Activated naive CD8-positive, alpha-beta T cell treated with anti-CD3 and anti-CD28 coated beads, Interleukin-2, amount 50 U/mL, for 24 hours (primary cell): ENCODE measurements at regions not wholly inside any gene's neighbourhood (a gene's known extent, or its start where the extent isn't known, plus 50 kb on each side); places are given as distances from the start of the nearest gene placed in this dataset.
"Not testable (repeated sequence)": the region's sequence is repeated elsewhere in the genome, so short reads cannot be mapped to it uniquely, and the experiment has no call there.

Experiments
- ATAC-seq: fragments of 150-1000 bp; cut with Tn5 transposase; one replicate; pipeline ENCODE4 v1.10.0; 2021
- DNase-seq: peaks from one replicate; pipeline ENCODE4 v3.0.0; 2021
- H3K27ac Mint-ChIP-seq: one replicate; pipeline ENCODE4 v1.8.0; 2021; ENCODE audit warnings: mild to moderate bottlenecking, mixed read lengths
- H3K27me3 Mint-ChIP-seq: one replicate; pipeline ENCODE4 v1.8.0; 2021; ENCODE audit warnings: mixed read lengths
- H3K36me3 Mint-ChIP-seq: one replicate; pipeline ENCODE4 v1.8.0; 2021; ENCODE audit warnings: low read depth, mixed read lengths
- H3K4me1 Mint-ChIP-seq: one replicate; pipeline ENCODE4 v1.8.0; 2021; ENCODE audit warnings: mixed read lengths
- H3K4me3 Mint-ChIP-seq: one replicate; pipeline ENCODE4 v1.8.0; 2021; ENCODE audit warnings: mild to moderate bottlenecking, moderate library complexity, mixed read lengths
- H3K9me3 Mint-ChIP-seq: one replicate; pipeline ENCODE4 v1.8.0; 2021; ENCODE audit warnings: mixed read lengths

DNA sequence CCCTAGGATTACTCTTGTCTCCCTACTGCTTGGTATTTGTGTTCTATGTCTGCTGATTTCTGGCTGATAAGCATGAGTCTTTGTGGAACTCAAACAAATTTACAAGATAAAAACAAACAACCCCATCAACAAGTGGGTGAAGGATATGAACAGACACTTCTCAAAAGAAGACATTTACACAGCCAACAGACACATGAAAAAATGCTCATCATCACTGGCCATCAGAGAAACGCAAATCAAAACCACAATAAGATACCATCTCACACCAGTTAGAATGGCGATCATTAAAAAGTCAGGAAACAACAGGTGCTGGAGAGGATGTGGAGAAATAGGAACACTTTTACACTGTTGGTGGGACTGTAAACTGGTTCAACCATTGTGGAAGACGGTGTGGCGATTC lies 81.5 kb upstream of the GAS1 start:
- H3K36me3 Mint-ChIP-seq, ATAC-seq, H3K27me3 Mint-ChIP-seq, H3K4me3 Mint-ChIP-seq, H3K9me3 Mint-ChIP-seq, H3K4me1 Mint-ChIP-seq, H3K27ac Mint-ChIP-seq, DNase-seq: not testable (repeated sequence)

DNA sequence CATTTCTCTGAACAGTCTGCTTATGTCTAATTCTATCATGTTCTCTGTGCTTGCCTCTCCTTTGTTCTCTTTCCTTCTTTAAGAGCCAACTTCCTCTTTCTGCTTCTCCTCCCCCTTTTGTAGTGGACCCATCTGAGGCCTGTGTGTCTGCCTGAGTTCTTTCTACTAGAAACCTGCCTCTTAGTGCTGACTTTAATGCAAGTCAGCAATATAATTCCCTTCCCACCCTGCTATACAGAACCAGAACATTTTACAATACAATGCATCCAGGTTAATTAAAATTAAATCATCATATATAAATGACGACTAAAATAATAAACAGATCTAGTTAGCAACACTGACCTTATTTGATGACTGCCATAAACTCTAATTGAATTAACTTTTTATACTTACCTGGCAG lies 82.6 kb upstream of the GAS1 start:
- Mint-ChIP-seq H3K9me3 (peaks cover 7% of the 10 kb centered on the region), H3K4me1 (no peaks in the 10 kb centered on the region), H3K27me3 (peaks cover 13% of the 10 kb centered on the region), H3K4me3 (no peak overlapping the region), H3K27ac (no peak overlapping the region), H3K36me3 (no peaks in the 10 kb centered on the region)
- ATAC-seq (no peak), DNase-seq (no peak)

DNA sequence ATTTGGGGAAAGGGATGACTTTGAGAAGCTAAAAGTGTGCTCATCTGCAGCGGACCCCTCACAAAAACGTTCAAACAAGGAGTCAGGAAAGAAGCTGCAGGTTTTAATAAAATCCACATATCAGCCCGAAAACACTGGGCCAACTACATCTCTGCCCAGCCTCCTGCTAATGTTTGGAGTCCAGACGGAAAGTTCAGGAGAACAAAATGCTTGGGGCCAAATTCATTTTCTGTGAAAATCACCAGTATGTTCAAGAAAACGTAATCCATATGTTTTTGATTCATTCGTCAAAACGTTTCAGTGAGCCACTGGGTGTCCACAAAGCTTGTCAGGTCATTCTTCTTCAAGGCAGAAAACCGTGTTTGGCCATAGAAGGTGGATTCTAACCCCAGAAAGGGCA lies 87.5 kb upstream of the GAS1 start:
- ATAC-seq (no peak), DNase-seq (no peak)
- Mint-ChIP-seq H3K4me3 (no peak overlapping the region), H3K27me3 (peaks cover 6% of the 10 kb centered on the region), H3K36me3 (no peaks in the 10 kb centered on the region), H3K4me1 (peaks cover 2% of the 10 kb centered on the region), H3K9me3 (no peaks in the 10 kb centered on the region), H3K27ac (no peak overlapping the region)

DNA sequence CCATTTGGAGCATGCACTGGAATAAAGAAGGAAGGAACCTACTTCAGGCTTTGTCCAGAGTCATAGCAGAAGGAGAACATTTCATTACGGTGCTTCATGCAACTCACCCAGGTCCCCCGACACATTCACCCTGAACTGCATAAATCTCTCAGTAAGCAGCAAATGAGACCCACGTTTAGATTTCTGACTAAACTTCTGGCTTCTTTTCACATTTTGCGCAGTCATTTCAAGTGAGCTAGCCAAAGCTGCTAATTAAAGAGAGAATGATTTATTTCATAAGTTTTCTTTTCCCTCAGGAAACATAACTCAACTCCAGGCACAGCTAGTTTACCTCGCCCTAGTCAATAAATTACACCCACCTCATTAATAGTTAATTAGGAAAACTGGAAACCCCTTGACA lies 88.6 kb upstream of the GAS1 start:
- Mint-ChIP-seq H3K4me3 (no peak overlapping the region), H3K9me3 (no peaks in the 10 kb centered on the region), H3K4me1 (peaks cover 8% of the 10 kb centered on the region), H3K36me3 (no peaks in the 10 kb centered on the region), H3K27me3 (peaks cover 6% of the 10 kb centered on the region), H3K27ac (no peak overlapping the region)
- DNase-seq (no peak), ATAC-seq (no peak)

- peaks cover 5% of the 10 kb centered on the region for H3K9me3 Mint-ChIP-seq
- no peak overlapping the region for H3K4me3 Mint-ChIP-seq
- ATAC-seq (no peak), DNase-seq (no peak)
- H3K4me1 Mint-ChIP-seq: peaks cover 8% of the 10 kb centered on the region
- no peaks in the 10 kb centered on the region for H3K36me3 Mint-ChIP-seq
- H3K27ac Mint-ChIP-seq: no peak overlapping the region
- peaks cover 9% of the 10 kb centered on the region for H3K27me3 Mint-ChIP-seq
These were observed 89.2 kb upstream of the GAS1 start for GRCh38 chr9:87036506-87036905.

DNA sequence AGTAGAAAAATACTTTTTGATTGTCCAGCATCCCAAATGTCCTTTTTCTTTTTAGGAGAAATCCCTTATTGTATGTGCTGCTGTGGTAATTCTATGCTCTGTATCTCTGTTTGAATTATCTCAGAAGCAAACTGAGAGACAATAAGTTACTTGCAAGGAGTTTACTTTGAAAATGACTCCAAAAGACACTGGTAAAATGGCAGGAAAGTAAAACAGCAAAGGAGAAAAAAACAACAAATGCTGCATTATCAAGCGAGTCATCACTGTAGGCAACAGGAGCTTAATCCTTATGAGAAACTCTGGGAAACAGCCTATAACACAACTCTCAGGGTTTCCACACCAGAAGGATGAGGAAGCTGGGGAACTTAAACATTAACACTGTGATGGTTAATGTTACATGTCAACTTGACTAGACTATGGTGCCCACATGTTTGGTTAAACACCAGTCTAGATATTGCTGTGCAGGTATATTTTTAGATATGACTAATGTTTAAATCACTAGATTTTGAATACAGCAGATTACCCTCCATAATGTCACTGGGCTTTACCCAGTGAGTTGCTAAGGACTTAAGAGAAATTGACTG lies 92.6 kb upstream of the GAS1 start:
- H3K27me3 Mint-ChIP-seq: peaks cover 5% of the 10 kb centered on the region
- H3K4me3 Mint-ChIP-seq: no peak overlapping the region
- H3K27ac Mint-ChIP-seq: no peak overlapping the region
- H3K4me1 Mint-ChIP-seq: peaks cover 8% of the 10 kb centered on the region
- DNase-seq (no peak), ATAC-seq (peak; percentile 76)
- no peaks in the 10 kb centered on the region for H3K36me3 Mint-ChIP-seq
- H3K9me3 Mint-ChIP-seq: peaks cover 8% of the 10 kb centered on the region

- peaks cover 8% of the 10 kb centered on the region for H3K9me3 Mint-ChIP-seq
- no peak overlapping the region for H3K27ac Mint-ChIP-seq
- peaks cover 8% of the 10 kb centered on the region for H3K4me1 Mint-ChIP-seq
- H3K27me3 Mint-ChIP-seq: peaks cover 5% of the 10 kb centered on the region
- no peak overlapping the region for H3K4me3 Mint-ChIP-seq
- H3K36me3 Mint-ChIP-seq: no peaks in the 10 kb centered on the region
- DNase-seq (no peak), ATAC-seq (peak; percentile 24)
These were observed 93.2 kb upstream of the GAS1 start for GRCh38 chr9:87040410-87041009.

DNA sequence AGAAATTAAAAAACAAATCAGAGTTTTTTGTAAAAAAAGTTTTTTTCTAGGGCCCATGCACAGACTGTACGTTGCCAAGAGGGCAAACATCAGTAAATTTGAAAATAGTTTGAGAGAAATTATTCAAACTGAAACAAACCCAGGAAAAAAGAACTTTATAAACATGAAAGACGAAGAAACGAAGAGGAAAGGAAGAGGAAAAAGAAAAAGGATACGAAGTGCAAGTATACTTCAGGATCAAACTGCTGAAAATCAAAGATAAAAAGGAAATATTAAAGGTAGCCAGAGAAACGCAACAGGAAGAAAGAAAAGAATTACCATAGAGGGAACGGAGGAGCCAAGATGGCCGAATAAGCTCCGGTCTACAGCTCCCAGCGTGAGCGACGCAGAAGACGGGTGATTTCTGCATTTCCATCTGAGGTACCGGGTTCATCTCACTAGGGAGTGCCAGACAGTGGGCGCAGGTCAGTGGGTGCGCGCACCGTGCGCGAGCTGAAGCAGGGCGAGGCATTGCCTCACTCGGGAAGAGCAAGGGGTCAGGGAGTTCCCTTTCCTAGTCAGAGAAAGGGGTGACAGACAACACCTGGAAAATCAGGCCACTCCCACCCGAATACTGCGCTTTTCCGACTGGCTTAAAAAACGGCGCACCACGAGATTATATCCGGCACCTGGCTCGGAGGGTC lies 94.4 kb upstream of the GAS1 start:
- not testable (repeated sequence) for H3K27me3 Mint-ChIP-seq, DNase-seq, H3K36me3 Mint-ChIP-seq, H3K4me3 Mint-ChIP-seq, H3K4me1 Mint-ChIP-seq, H3K9me3 Mint-ChIP-seq, H3K27ac Mint-ChIP-seq, ATAC-seq

DNA sequence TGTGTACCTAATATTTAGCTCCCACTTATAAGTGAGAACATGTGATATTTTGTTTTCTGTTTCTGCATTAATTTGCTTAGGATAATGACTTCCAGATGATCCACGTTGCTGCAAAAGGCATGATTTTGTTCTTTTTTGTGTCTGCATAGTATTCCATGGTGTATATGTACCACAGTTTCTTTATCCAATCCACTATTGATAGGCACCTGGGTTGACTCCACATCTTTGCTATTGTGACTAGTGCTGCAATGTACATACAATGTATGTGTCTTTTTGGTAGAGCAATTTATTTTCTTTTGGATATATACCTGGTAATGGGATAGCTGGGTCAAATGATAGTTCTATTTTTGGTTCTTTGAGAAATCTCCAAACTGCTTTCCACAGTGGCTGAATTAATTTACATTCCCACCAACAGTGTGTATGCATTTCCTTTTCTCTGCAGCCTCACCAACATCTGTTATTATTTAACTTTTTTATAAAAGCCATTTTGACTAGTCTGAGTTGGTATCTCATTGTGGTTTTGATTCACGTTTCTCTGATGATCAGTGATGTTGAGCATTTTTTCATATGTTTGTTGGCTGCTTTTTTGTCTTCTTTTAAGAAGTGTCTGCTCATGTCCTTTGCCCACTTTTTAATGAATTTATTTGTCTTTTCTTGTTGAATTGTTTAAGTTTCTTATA lies 102.8 kb upstream of the GAS1 start:
- not testable (repeated sequence) for H3K27ac Mint-ChIP-seq, H3K9me3 Mint-ChIP-seq, H3K4me1 Mint-ChIP-seq, ATAC-seq, H3K36me3 Mint-ChIP-seq, DNase-seq, H3K27me3 Mint-ChIP-seq, H3K4me3 Mint-ChIP-seq

DNA sequence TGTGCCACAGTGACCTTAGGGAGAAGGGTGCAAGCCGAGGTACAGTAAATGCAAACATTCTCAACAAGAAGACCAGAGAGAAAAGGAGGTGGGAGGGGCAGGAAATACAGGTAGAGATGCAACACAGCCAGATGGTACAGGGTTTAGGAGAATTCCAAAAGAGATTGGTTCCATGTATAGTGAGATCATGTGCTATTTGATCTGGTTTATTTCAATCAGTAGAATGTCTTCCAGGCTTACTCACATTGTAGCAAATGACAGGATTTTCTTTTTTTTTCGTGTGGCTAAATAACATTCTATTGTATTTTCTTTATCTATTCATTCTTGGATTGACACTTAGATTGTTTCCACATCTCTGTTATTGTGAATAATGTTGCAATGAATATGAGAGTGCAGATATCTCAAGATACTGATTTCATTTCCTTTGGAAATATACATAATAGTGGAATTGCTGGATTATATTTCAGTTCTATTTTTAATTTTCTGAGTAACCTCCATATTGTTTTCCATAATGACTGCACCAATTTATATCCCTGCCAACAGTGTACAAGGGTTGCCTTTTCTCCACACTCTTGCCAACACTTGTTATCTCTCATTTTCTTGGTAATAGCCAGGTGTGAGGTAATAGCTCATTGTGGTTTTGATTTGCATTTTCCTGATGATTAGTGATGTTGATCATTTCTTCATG lies 107.8 kb upstream of the GAS1 start:
- ATAC-seq (no peak), DNase-seq (no peak)
- peaks cover 3% of the 10 kb centered on the region for H3K9me3 Mint-ChIP-seq
- H3K4me1 Mint-ChIP-seq: no peaks in the 10 kb centered on the region
- H3K36me3 Mint-ChIP-seq: no peaks in the 10 kb centered on the region
- H3K27ac Mint-ChIP-seq: no peak overlapping the region
- H3K4me3 Mint-ChIP-seq: no peak overlapping the region
- peaks cover 14% of the 10 kb centered on the region for H3K27me3 Mint-ChIP-seq

- Mint-ChIP-seq H3K4me1 (no peaks in the 10 kb centered on the region), H3K27ac (no peak overlapping the region), H3K4me3 (no peak overlapping the region), H3K9me3 (no peaks in the 10 kb centered on the region), H3K36me3 (no peaks in the 10 kb centered on the region), H3K27me3 (peaks cover 18% of the 10 kb centered on the region)
- ATAC-seq (no peak), DNase-seq (no peak)
These were observed 112.5 kb upstream of the GAS1 start for GRCh38 chr9:87059772-87060171.

GRCh38 chr9:87062746-87063145 lies 115.4 kb upstream of the GAS1 start:
- Mint-ChIP-seq H3K27me3 (peaks cover 21% of the 10 kb centered on the region), H3K9me3 (no peaks in the 10 kb centered on the region), H3K36me3 (no peaks in the 10 kb centered on the region), H3K27ac (no peak overlapping the region), H3K4me1 (no peaks in the 10 kb centered on the region), H3K4me3 (no peak overlapping the region)
- ATAC-seq (no peak), DNase-seq (no peak)

DNA sequence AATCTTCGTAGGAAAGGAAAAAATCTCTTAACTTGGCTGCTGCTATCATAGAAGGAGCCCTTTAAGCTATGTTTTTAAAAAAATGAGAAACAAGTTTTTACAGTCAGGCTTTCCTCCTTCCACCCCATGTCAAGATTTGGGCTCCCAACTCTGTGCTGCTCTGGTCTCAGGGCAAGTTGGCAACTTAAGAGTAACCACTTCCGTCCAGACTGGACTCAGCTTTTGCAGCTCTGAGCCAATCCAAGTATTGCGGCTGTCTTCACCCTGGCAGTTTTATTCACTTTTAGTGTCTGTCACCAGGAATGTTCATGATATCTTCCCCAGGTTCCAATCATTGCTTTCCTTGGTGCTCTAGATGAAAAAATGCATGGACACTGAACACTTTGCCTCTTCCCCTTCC lies 115.9 kb upstream of the GAS1 start:
- DNase-seq: no peak
- ATAC-seq: no peak
- H3K27ac Mint-ChIP-seq: no peak overlapping the region
- no peak overlapping the region for H3K4me3 Mint-ChIP-seq
- H3K4me1 Mint-ChIP-seq: no peaks in the 10 kb centered on the region
- H3K9me3 Mint-ChIP-seq: no peaks in the 10 kb centered on the region
- H3K36me3 Mint-ChIP-seq: no peaks in the 10 kb centered on the region
- H3K27me3 Mint-ChIP-seq: peaks cover 19% of the 10 kb centered on the region

DNA sequence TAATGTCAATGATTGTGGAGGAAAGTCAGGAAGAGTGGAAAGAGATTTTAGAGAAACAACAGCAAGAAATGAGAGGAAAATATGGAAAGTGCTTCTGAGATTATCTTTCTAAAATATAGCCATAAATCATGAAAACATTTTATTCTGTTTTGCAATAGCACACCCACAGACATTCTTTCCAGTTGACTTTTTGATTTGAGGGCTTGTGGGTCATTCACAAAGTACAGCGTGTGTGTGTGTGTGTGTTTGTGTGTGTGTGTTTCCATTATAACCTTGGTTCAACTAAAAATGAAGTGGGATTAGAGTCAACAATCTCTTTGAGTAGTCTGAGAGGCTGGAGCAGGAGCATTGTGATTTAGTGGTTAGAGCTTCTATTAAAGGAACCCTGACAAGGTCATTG lies 116.6 kb upstream of the GAS1 start:
- no peak for DNase-seq
- H3K4me3 Mint-ChIP-seq: no peak overlapping the region
- no peak overlapping the region for H3K27ac Mint-ChIP-seq
- H3K4me1 Mint-ChIP-seq: no peaks in the 10 kb centered on the region
- H3K27me3 Mint-ChIP-seq: peaks cover 15% of the 10 kb centered on the region
- no peaks in the 10 kb centered on the region for H3K9me3 Mint-ChIP-seq
- H3K36me3 Mint-ChIP-seq: no peaks in the 10 kb centered on the region
- no peak for ATAC-seq

DNA sequence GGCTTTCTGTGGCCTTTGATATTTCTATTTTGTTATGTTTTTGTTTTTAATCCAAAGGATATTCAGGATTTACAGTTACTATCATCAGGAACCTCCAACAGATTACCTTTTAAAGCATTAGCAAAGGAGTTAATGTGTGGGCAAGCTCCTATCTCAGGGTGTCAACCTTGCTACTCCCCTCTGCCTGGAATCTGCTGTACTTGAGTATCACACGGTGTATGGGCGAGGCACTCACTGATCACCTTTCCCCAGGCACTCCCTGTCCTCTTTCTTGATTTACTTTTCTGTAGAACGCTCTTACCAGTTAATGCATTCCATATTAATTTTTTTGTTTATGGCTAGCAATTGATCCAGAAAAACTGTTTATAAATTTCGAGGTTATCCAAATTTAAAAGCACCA lies 117.0 kb upstream of the GAS1 start:
- H3K27me3 Mint-ChIP-seq: peaks cover 11% of the 10 kb centered on the region
- ATAC-seq (no peak), DNase-seq (no peak)
- no peak overlapping the region for H3K27ac Mint-ChIP-seq
- H3K4me1 Mint-ChIP-seq: no peaks in the 10 kb centered on the region
- H3K4me3 Mint-ChIP-seq: no peak overlapping the region
- no peaks in the 10 kb centered on the region for H3K36me3 Mint-ChIP-seq
- H3K9me3 Mint-ChIP-seq: no peaks in the 10 kb centered on the region
